Loucy (cell line): ENCODE measurements at regions not wholly inside any gene's neighbourhood (a gene's known extent, or its start where the extent isn't known, plus 50 kb on each side); places are given as distances from the start of the nearest gene placed in this dataset.

Source experiments
- H2AFZ ChIP-seq: fragments of 200-600 bp; sonication (generic); 2 replicates; pipeline ENCODE4 v1.6.0; 2016; ENCODE audit warnings: antibody characterized with exemption, mild to moderate bottlenecking, low read length, moderate library complexity
- H3F3A ChIP-seq: fragments of 200-600 bp; 2 replicates; pipeline ENCODE4 v1.6.0; 2016; ENCODE audit warnings: antibody characterized with exemption, low read depth, mild to moderate bottlenecking
- H3K27me3 ChIP-seq: fragments of 200-600 bp; sonication (generic); 2 replicates; pipeline ENCODE4 v1.6.1; 2014; ENCODE audit warnings: low read length, mild to moderate bottlenecking; ENCODE audit not compliant: insufficient read depth, poor library complexity, severe bottlenecking
- H3K36me3 ChIP-seq: fragments of 200-600 bp; sonication (generic); 2 replicates; pipeline ENCODE4 v1.6.1; 2016; ENCODE audit warnings: low read length; ENCODE audit not compliant: insufficient read depth
- H3K4me1 ChIP-seq: fragments of 200-600 bp; sonication (generic); 2 replicates; pipeline ENCODE4 v1.5.1; 2014; ENCODE audit warnings: low read length, mild to moderate bottlenecking; ENCODE audit not compliant: insufficient read depth, poor library complexity, severe bottlenecking
- H3K4me2 ChIP-seq: fragments of 200-600 bp; sonication (generic); 2 replicates; pipeline ENCODE4 v1.6.0; 2014; ENCODE audit warnings: antibody characterized with exemption, low read length, low read depth, mild to moderate bottlenecking; ENCODE audit not compliant: poor library complexity, severe bottlenecking
- H3K4me3 ChIP-seq: fragments of 200-600 bp; sonication (generic); 2 replicates; pipeline ENCODE4 v1.5.1; 2014; ENCODE audit warnings: low read length, mild to moderate bottlenecking, mixed read lengths; ENCODE audit not compliant: poor library complexity, severe bottlenecking
- H3K79me2 ChIP-seq: fragments of 200-600 bp; sonication (generic); 2 replicates; pipeline ENCODE4 v1.6.1; 2014; ENCODE audit warnings: low read length; ENCODE audit not compliant: insufficient read depth
- H3K9ac ChIP-seq: fragments of 200-600 bp; sonication (generic); 2 replicates; pipeline ENCODE4 v1.6.0; 2014; ENCODE audit warnings: mild to moderate bottlenecking, low read depth, low read length, moderate library complexity; ENCODE audit not compliant: poor library complexity, severe bottlenecking
- H3K9me2 ChIP-seq: fragments of 200-600 bp; sonication (generic); replicated peaks from 2 replicates; pipeline ENCODE4 v1.6.1; 2016; ENCODE audit warnings: low read depth, low read length, mixed read lengths
- H3K9me3 ChIP-seq: fragments of 200-600 bp; sonication (generic); 2 replicates; pipeline ENCODE4 v1.6.1; 2014; ENCODE audit warnings: mild to moderate bottlenecking, antibody characterized with exemption, low read length, low read depth; ENCODE audit not compliant: insufficient read depth
- H4K20me1 ChIP-seq: fragments of 200-600 bp; sonication (generic); 2 replicates; pipeline ENCODE4 v1.6.0; 2014; ENCODE audit warnings: antibody characterized with exemption, low read length, mild to moderate bottlenecking; ENCODE audit not compliant: insufficient read depth, poor library complexity, severe bottlenecking
- CTCF ChIP-seq: fragments of 200-600 bp; sonication (generic); conservative IDR thresholded peaks from 2 replicates; pipeline ENCODE4 v1.5.1; 2014; ENCODE audit warnings: mild to moderate bottlenecking, antibody characterized with exemption, low read length
- EZH2phosphoT487 ChIP-seq: fragments of 200-600 bp; IDR thresholded peaks from 2 replicates; pipeline ENCODE4 v1.6.1; 2018; ENCODE audit warnings: antibody characterized with exemption, mild to moderate bottlenecking, moderate library complexity, borderline replicate concordance

DNA sequence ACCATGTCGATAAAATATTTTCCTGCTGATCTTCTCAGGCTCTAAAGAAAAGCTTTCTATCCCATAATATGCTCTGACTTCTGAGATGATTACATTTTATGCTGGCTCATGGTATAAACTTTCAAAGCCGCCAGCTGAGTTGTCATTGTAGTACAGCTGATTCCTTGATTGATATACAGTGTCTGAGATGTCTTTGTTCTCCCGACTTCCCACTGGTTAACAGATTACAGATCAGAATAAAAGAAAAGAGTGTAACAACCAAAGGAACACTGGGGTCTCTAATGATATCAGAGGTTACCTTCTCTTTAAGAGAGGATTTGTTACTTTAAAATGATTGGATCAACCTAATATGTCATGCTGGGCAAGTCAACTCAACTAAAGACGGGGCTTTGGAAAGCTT is 485.4 kb upstream of the LRRC7 start:
- Histone ChIP-seq H3F3A (no peaks in the 10 kb centered on the region), H3K9ac (no peak overlapping the region), H3K9me2 (no peaks in the 10 kb centered on the region), H3K4me2 (no peak overlapping the region), H3K27me3 (no peaks in the 10 kb centered on the region), H3K4me1 (no peaks in the 10 kb centered on the region), H3K36me3 (no peaks in the 10 kb centered on the region), H4K20me1 (no peaks in the 10 kb centered on the region), H2AFZ (no peak overlapping the region), H3K9me3 (no peaks in the 10 kb centered on the region), H3K79me2 (no peaks in the 10 kb centered on the region), H3K4me3 (no peak overlapping the region)
- TF ChIP-seq EZH2phosphoT487, result no peak
- TF ChIP-seq CTCF, result no peak

- Histone ChIP-seq H3K27me3 (no peaks in the 10 kb centered on the region), H4K20me1 (no peaks in the 10 kb centered on the region), H3K9me2 (no peaks in the 10 kb centered on the region)
Observed at GRCh38 chr1:69086148-69086547, 481.6 kb upstream of the LRRC7 start.

GRCh38 chr1:69088571-69088970 is 479.2 kb upstream of the LRRC7 start:
- TF ChIP-seq CTCF, result no peak
- TF ChIP-seq EZH2phosphoT487, result no peak
- H3K27me3 ChIP-seq, result no peaks in the 10 kb centered on the region
- no peaks in the 10 kb centered on the region for H3K9me3 ChIP-seq
- H3K79me2 ChIP-seq, result no peaks in the 10 kb centered on the region
- H3K4me2 ChIP-seq, result no peak overlapping the region
- H3K4me1 ChIP-seq, result no peaks in the 10 kb centered on the region
- no peak overlapping the region for H3K9ac ChIP-seq
- no peak overlapping the region for H3K4me3 ChIP-seq
- no peaks in the 10 kb centered on the region for H3F3A ChIP-seq
- no peaks in the 10 kb centered on the region for H3K36me3 ChIP-seq
- no peak overlapping the region for H2AFZ ChIP-seq
- H3K9me2 ChIP-seq, result no peaks in the 10 kb centered on the region
- H4K20me1 ChIP-seq, result no peaks in the 10 kb centered on the region

More at GRCh38 chr1:69086148-69086547, 481.6 kb upstream of the LRRC7 start:
- Histone ChIP-seq H3K9me3 (no peaks in the 10 kb centered on the region), H3K4me1 (no peaks in the 10 kb centered on the region), H3K4me2 (no peak overlapping the region), H2AFZ (no peak overlapping the region), H3K4me3 (no peak overlapping the region), H3F3A (no peaks in the 10 kb centered on the region), H3K36me3 (no peaks in the 10 kb centered on the region), H3K79me2 (no peaks in the 10 kb centered on the region), H3K9ac (no peak overlapping the region)
- TF ChIP-seq CTCF (no peak), EZH2phosphoT487 (no peak)
